Astrocyte (in vitro differentiated cells and primary cell): ENCODE measurements at regions not wholly inside any gene's neighbourhood (a gene's known extent, or its start where the extent isn't known, plus 50 kb on each side); places are given as distances from the start of the nearest gene placed in this dataset.

Experiments used
- CTCF ChIP-seq: IDR thresholded peaks from 2 replicates; pipeline ENCODE4 v1.5.1; 2011; ENCODE audit warnings: low read depth, mild to moderate bottlenecking, inconsistent platforms, low read length, moderate library complexity; ENCODE audit not compliant: insufficient read depth
- EZH2 ChIP-seq: IDR thresholded peaks from 2 replicates; pipeline ENCODE4 v1.6.1; 2012; ENCODE audit warnings: mild to moderate bottlenecking, low read length, inconsistent platforms; ENCODE audit not compliant: insufficient read depth

DNA sequence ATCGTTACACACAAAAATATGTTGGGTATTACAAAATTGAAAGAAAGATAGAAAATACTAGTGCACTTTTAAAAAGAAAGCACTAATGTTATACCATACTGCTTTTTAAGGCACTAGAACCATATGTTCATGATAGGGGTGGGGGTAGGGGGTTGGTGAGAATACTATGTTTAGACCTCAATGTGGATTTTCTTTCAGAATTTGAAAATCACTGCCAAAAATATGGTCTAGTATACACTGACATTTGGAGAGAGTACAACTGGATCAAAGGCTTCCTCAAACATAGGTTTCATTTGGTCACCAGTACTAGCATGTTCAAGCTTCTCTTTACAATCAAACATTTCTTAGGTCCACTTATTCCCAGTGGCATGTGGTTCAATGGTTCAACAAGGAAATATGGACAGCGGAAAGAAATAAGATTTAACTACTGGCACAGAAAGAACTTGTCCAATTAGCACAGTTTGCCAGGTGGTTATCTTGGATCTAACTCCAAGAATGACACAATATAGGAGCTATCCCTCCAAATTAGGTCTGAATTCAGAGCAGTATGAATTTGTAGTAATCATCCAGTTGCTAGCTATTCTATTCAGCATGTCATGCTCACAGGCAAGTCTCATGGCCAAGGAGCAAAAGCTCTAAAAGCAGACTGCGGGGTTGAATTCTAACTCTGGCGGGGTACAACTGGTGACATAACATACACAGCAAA lies 139.3 kb downstream of the SLC24A2 start:
- no peak for TF ChIP-seq CTCF
- TF ChIP-seq EZH2: no peak
